CD14-positive monocyte (primary cell): ENCODE measurements at regions not wholly inside any gene's neighbourhood (a gene's known extent, or its start where the extent isn't known, plus 50 kb on each side); places are given as distances from the start of the nearest gene placed in this dataset.
"Not testable (repeated sequence)": the region's sequence is repeated elsewhere in the genome, so short reads cannot be mapped to it uniquely, and the experiment has no call there.

Experiments
- DNase-seq, 3 donors: peaks; one replicate each; pipeline ENCODE4 v3.0.0-alpha.2; 2011 to 2022
- H2AFZ ChIP-seq: 2 replicates; pipeline ENCODE4 v1.6.0; 2012; ENCODE audit warnings: mild to moderate bottlenecking, low read depth, low read length, inconsistent platforms; ENCODE audit not compliant: insufficient read depth, poor library complexity, severe bottlenecking
- H3K27ac ChIP-seq, 2 donors: 1 replicate in 1 of 2; 2 replicates in 1 of 2; pipeline ENCODE4 v1.5.1; 2012 to 2013; ENCODE audit warnings: low read length in 2 of 2, control low read depth in 1 of 2, inconsistent platforms in 1 of 2, low read depth in 1 of 2, mild to moderate bottlenecking in 1 of 2
- H3K27me3 ChIP-seq, 2 donors: one replicate each; pipeline versions ENCODE4 v1.6.0 to v1.6.1; 2011 to 2013; ENCODE audit warnings: low read length in 2 of 2; ENCODE audit not compliant: control insufficient read depth in 2 of 2, insufficient read depth in 2 of 2
- H3K36me3 ChIP-seq, 2 donors: replicated peaks in 1 of 2; 1 replicate in 1 of 2; 2 replicates in 1 of 2; pipeline versions ENCODE4 v1.5.1 to v1.6.1; 2012 to 2013; ENCODE audit warnings: low read length in 2 of 2, control low read depth in 1 of 2, inconsistent platforms in 1 of 2, mild to moderate bottlenecking in 1 of 2; ENCODE audit not compliant: insufficient read depth in 2 of 2, control insufficient read depth in 1 of 2
- H3K4me1 ChIP-seq, 2 donors: 1 replicate in 1 of 2; 2 replicates in 1 of 2; pipeline versions ENCODE4 v1.5.1 to v1.6.1; 2012 to 2013; ENCODE audit warnings: low read length in 2 of 2, control low read depth in 1 of 2, inconsistent platforms in 1 of 2, mild to moderate bottlenecking in 1 of 2, moderate library complexity in 1 of 2; ENCODE audit not compliant: insufficient read depth in 2 of 2, control insufficient read depth in 1 of 2
- H3K4me2 ChIP-seq: replicated peaks from 2 replicates; pipeline ENCODE3; 2012; ENCODE audit warnings: low read length, moderate library complexity, mild to moderate bottlenecking; ENCODE audit not compliant: poor library complexity, severe bottlenecking; ENCODE audit errors: extremely low read depth
- H3K4me3 ChIP-seq, 3 experiments: fragments of 200-600 bp in 1 of 3; sonication (generic) in 1 of 3; replicated peaks in 1 of 3; 1 replicate in 2 of 3; 2 replicates in 1 of 3; pipeline ENCODE4 v1.5.1; 2011 to 2013; ENCODE audit warnings: low read length in 3 of 3, mild to moderate bottlenecking in 3 of 3, control low read depth in 2 of 3, low read depth in 2 of 3, inconsistent platforms in 1 of 3, moderate library complexity in 1 of 3
- H3K79me2 ChIP-seq: 2 replicates; pipeline ENCODE4 v1.6.0; 2012; ENCODE audit warnings: mild to moderate bottlenecking, control low read depth, inconsistent platforms, low read length, moderate library complexity; ENCODE audit not compliant: insufficient read depth
- H3K9ac ChIP-seq: 2 replicates; pipeline ENCODE4 v1.6.0; 2017; ENCODE audit warnings: low read length, mild to moderate bottlenecking; ENCODE audit not compliant: insufficient read depth, poor library complexity, severe bottlenecking
- H3K9me3 ChIP-seq, 2 donors: replicated peaks in 1 of 2; 1 replicate in 1 of 2; 2 replicates in 1 of 2; pipeline versions ENCODE4 v1.5.1 to v1.6.1; 2012 to 2013; ENCODE audit warnings: low read length in 2 of 2, control low read depth in 1 of 2; ENCODE audit not compliant: control insufficient read depth in 1 of 2, insufficient read depth in 1 of 2
- H4K20me1 ChIP-seq: 2 replicates; pipeline ENCODE4 v1.6.0; 2012; ENCODE audit warnings: mild to moderate bottlenecking, low read length, control low read depth, moderate library complexity; ENCODE audit not compliant: insufficient read depth
- H3K27ac Mint-ChIP-seq, 7 donors: one replicate each; pipeline ENCODE4 v1.8.0; 2020; ENCODE audit warnings: mild to moderate bottlenecking in 7 of 7, mixed read lengths in 7 of 7, moderate library complexity in 6 of 7, inconsistent platforms in 2 of 7
- H3K27me3 Mint-ChIP-seq, 3 donors: one replicate each; pipeline ENCODE4 v1.8.0; 2021 to 2022; ENCODE audit warnings: low read depth in 3 of 3, mild to moderate bottlenecking in 3 of 3, mixed read lengths in 3 of 3, moderate library complexity in 3 of 3, inconsistent platforms in 1 of 3
- H3K36me3 Mint-ChIP-seq, 2 donors: one replicate each; pipeline ENCODE4 v1.8.0; 2020; ENCODE audit warnings: mixed read lengths in 2 of 2, inconsistent platforms in 1 of 2, mild to moderate bottlenecking in 1 of 2
- H3K4me1 Mint-ChIP-seq: one replicate; pipeline ENCODE4 v1.8.0; 2020; ENCODE audit warnings: mild to moderate bottlenecking, mixed read lengths
- H3K4me3 Mint-ChIP-seq, 2 donors: one replicate each; pipeline ENCODE4 v1.8.0; 2020; ENCODE audit warnings: mild to moderate bottlenecking in 2 of 2, mixed read lengths in 2 of 2, moderate library complexity in 1 of 2
- H3K9me3 Mint-ChIP-seq, 7 donors: one replicate each; pipeline ENCODE4 v1.8.0; 2020 to 2022; ENCODE audit warnings: mixed read lengths in 7 of 7, mild to moderate bottlenecking in 6 of 7, moderate library complexity in 6 of 7, inconsistent platforms in 2 of 7
- WGBS: methylation state at CpG from one replicate; pipeline ENCODE4 v1.1.5; 2013; ENCODE audit warnings: missing lambda C conversion rate; ENCODE audit not compliant: insufficient coverage; 5-methylcytosine and 5-hydroxymethylcytosine counted together
- intact Hi-C, 2 donors: fragments of 100-400 bp; cut with micrococcal nuclease; formaldehyde crosslinking; loops; one replicate each; pipeline versions ENCODE4 v1.15.0 to v1.15.1; 2023
- TF ChIP-seq, protein P1 (sequence below): fragments of 200-600 bp; IDR thresholded peaks from one replicate; pipeline ENCODE4 v1.8.0; 2022; ENCODE audit warnings: antibody characterized with exemption, mild to moderate bottlenecking

- Histone ChIP-seq H3K36me3 (no peaks in the 10 kb centered on the region), H3K4me1 (no peaks in the 10 kb centered on the region), H3K79me2 (no peaks in the 10 kb centered on the region), H2AFZ (no peak overlapping the region), H3K27me3 (no peaks in the 10 kb centered on the region), H3K9ac (no peak overlapping the region), H3K4me3 (no peak overlapping the region), H3K9me3 (no peaks in the 10 kb centered on the region), H4K20me1 (no peaks in the 10 kb centered on the region), H3K4me2 (no peak overlapping the region), H3K27ac (no peak overlapping the region)
- Mint-ChIP-seq H3K4me1 (no peaks in the 10 kb centered on the region), H3K27me3 (peaks cover 0 to 14% (median 2%) of the 10 kb centered on the region in 3 donors), H3K4me3 (no peak overlapping the region), H3K36me3 (no peaks in the 10 kb centered on the region), H3K9me3 (peaks cover 0 to 10% (median 4%) of the 10 kb centered on the region in 7 donors), H3K27ac (no peak overlapping the region)
- no peak for DNase-seq
- 90% methylated on average over 23 of the region's 24 CpGs for WGBS
- TF ChIP-seq, protein P1, sequence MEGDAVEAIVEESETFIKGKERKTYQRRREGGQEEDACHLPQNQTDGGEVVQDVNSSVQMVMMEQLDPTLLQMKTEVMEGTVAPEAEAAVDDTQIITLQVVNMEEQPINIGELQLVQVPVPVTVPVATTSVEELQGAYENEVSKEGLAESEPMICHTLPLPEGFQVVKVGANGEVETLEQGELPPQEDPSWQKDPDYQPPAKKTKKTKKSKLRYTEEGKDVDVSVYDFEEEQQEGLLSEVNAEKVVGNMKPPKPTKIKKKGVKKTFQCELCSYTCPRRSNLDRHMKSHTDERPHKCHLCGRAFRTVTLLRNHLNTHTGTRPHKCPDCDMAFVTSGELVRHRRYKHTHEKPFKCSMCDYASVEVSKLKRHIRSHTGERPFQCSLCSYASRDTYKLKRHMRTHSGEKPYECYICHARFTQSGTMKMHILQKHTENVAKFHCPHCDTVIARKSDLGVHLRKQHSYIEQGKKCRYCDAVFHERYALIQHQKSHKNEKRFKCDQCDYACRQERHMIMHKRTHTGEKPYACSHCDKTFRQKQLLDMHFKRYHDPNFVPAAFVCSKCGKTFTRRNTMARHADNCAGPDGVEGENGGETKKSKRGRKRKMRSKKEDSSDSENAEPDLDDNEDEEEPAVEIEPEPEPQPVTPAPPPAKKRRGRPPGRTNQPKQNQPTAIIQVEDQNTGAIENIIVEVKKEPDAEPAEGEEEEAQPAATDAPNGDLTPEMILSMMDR, result no peak
- intact Hi-C loops, result no loop called here
These were observed 1110.4 kb downstream of the BRD1 start for GRCh38 chr22:48717076-48717810.

GRCh38 chr22:48716154-48716553 lies 1111.5 kb downstream of the BRD1 start:
- H3K4me3 ChIP-seq, DNase-seq, H3K9me3 Mint-ChIP-seq, H3K4me2 ChIP-seq, H3K27ac ChIP-seq, H4K20me1 ChIP-seq, intact Hi-C loops, H2AFZ ChIP-seq, H3K36me3 ChIP-seq, H3K4me1 ChIP-seq, H3K79me2 ChIP-seq, H3K27me3 ChIP-seq, H3K9ac ChIP-seq, H3K9me3 ChIP-seq, H3K4me3 Mint-ChIP-seq, H3K27ac Mint-ChIP-seq, H3K36me3 Mint-ChIP-seq, H3K4me1 Mint-ChIP-seq: not testable (repeated sequence)
- H3K27me3 Mint-ChIP-seq, result peaks cover 0 to 14% (median 2%) of the 10 kb centered on the region in 3 donors
- no CpG with 5 or more reads among the region's 3 CpGs for WGBS
